Right lobe of liver (tissue), 6 donors: ENCODE measurements at regions not wholly inside any gene's neighbourhood (a gene's known extent, or its start where the extent isn't known, plus 50 kb on each side); places are given as distances from the start of the nearest gene placed in this dataset.
A peak's percentile ranks its signal among the peaks of the same experiment; 100 is the strongest.

Experiments
- ATAC-seq, 4 donors: fragments of 200-7000 bp; cut with Tn5 transposase; one replicate each; pipeline ENCODE4 v1.9.1; 2020; ENCODE audit warnings: mild to moderate bottlenecking in 4 of 4, moderate library complexity in 4 of 4
- DNase-seq, 3 donors: peaks; one replicate each; pipeline ENCODE4 v3.0.0-alpha.2; 2020
- H3K27ac ChIP-seq, 3 donors: fragments of 200-600 bp; one replicate each; pipeline ENCODE4 v1.8.0; 2022
- H3K27me3 ChIP-seq, 2 donors: fragments of 200-600 bp; one replicate each; pipeline ENCODE4 v1.8.0; 2022
- H3K36me3 ChIP-seq, 4 donors: fragments of 200-600 bp; sonication (generic) in 1 of 4; one replicate each; pipeline versions ENCODE4 v1.5.1 to v1.8.0; 2017 to 2022; ENCODE audit warnings: control low read depth in 1 of 4
- H3K4me1 ChIP-seq, 4 donors: fragments of 200-600 bp; sonication (generic) in 1 of 4; one replicate each; pipeline versions ENCODE4 v1.5.1 to v1.8.0; 2017 to 2022; ENCODE audit warnings: control low read depth in 1 of 4
- H3K4me3 ChIP-seq, 3 donors: fragments of 200-600 bp; one replicate each; pipeline ENCODE4 v1.8.0; 2022
- H3K9me3 ChIP-seq, 4 donors: fragments of 200-600 bp; sonication (generic) in 1 of 4; one replicate each; pipeline versions ENCODE4 v1.5.1 to v1.8.0; 2017 to 2022; ENCODE audit warnings: control low read depth in 1 of 4
- CTCF ChIP-seq, 4 donors: fragments of 200-600 bp in 3 of 4; fragments of 450-650 bp in 1 of 4; IDR thresholded peaks; one replicate each; pipeline versions ENCODE4 v1.5.1 to v1.8.0; 2016 to 2022; ENCODE audit warnings: antibody characterized with exemption in 4 of 4, mild to moderate bottlenecking in 2 of 4
- POLR2A ChIP-seq: fragments of 450-650 bp; IDR thresholded peaks from one replicate; pipeline ENCODE4 v1.6.1; 2017; ENCODE audit warnings: antibody characterized with exemption, mild to moderate bottlenecking
- WGBS: methylation state at CpG from one replicate; pipeline ENCODE4 v1.1.6; 2018; ENCODE audit warnings: low coverage, low lambda C conversion rate; ENCODE audit not compliant: insufficient coverage; ENCODE audit errors: missing lambda C conversion rate; 5-methylcytosine and 5-hydroxymethylcytosine counted together
- intact Hi-C, 2 donors: fragments of 100-400 bp; cut with DNase I; formaldehyde crosslinking; loops; one replicate each; pipeline versions ENCODE4 v1.11.2 to v1.14.1; 2022
- donor health status: DM: no; HTN: yes; CAD: no.
- donor health status: DM: no; HTN: no; CAD: no.
- donor health status: DM: no; HTN: no; CAD: no.
- donor health status: DM: no; HTN: yes; CAD: no.
- donor health status: DM: no; HTN: yes; CAD: no.

GRCh38 chr15:63449731-63450130 is 54.7 kb upstream of the USP3 start:
- Histone ChIP-seq H3K9me3 (no peaks in the 10 kb centered on the region), H3K27me3 (no peaks in the 10 kb centered on the region), H3K36me3 (no peaks in the 10 kb centered on the region), H3K27ac (peak overlapping the region; percentile 4 to 71 (median 19)), H3K4me1 (peaks cover 0 to 19% (median 3%) of the 10 kb centered on the region in 4 donors), H3K4me3 (peak overlapping the region in 1 of 3 donors; percentile 33)
- ATAC-seq (peak; percentile 81 to 86 (median 84)), DNase-seq (peak; percentile 66 to 89 (median 87))
- WGBS = 15% methylated on average over 3 of the region's 3 CpGs
- intact Hi-C loops = no loop called here
- TF ChIP-seq CTCF (IDR thresholded peaks at IDR 0.05) (no peak), POLR2A (no peak)

- no peak for DNase-seq
- peak overlapping the region in 2 of 3 donors; percentile 50 to 71 for H3K27ac ChIP-seq
- intact Hi-C loops = no loop called here
Measured at GRCh38 chr15:63450884-63451225, 53.5 kb upstream of the USP3 start.

GRCh38 chr15:63451671-63452315 is 52.6 kb upstream of the USP3 start:
- no peaks in the 10 kb centered on the region for H3K27me3 ChIP-seq
- H3K4me3 ChIP-seq = no peak overlapping the region
- ATAC-seq = no peak
- DNase-seq = no peak
- 87% methylated on average over 4 of the region's 5 CpGs for WGBS
- H3K27ac ChIP-seq = no peak overlapping the region
- no peak for TF ChIP-seq CTCF (IDR thresholded peaks at IDR 0.05)
- no peak for TF ChIP-seq POLR2A
- H3K36me3 ChIP-seq = no peaks in the 10 kb centered on the region
- peaks cover 0 to 13% (median 0%) of the 10 kb centered on the region in 4 donors for H3K4me1 ChIP-seq
- intact Hi-C loops = no loop called here
- no peaks in the 10 kb centered on the region for H3K9me3 ChIP-seq

More at GRCh38 chr15:63450884-63451225, 53.5 kb upstream of the USP3 start:
- Histone ChIP-seq H3K36me3 (no peaks in the 10 kb centered on the region), H3K9me3 (no peaks in the 10 kb centered on the region), H3K4me3 (no peak overlapping the region), H3K4me1 (peaks cover 0 to 13% (median 0%) of the 10 kb centered on the region in 4 donors), H3K27me3 (no peaks in the 10 kb centered on the region)
- no peak for TF ChIP-seq CTCF (IDR thresholded peaks at IDR 0.05)
- TF ChIP-seq POLR2A = no peak
- WGBS = 60% methylated on average over 1 of the region's 9 CpGs
- ATAC-seq = no peak

DNA sequence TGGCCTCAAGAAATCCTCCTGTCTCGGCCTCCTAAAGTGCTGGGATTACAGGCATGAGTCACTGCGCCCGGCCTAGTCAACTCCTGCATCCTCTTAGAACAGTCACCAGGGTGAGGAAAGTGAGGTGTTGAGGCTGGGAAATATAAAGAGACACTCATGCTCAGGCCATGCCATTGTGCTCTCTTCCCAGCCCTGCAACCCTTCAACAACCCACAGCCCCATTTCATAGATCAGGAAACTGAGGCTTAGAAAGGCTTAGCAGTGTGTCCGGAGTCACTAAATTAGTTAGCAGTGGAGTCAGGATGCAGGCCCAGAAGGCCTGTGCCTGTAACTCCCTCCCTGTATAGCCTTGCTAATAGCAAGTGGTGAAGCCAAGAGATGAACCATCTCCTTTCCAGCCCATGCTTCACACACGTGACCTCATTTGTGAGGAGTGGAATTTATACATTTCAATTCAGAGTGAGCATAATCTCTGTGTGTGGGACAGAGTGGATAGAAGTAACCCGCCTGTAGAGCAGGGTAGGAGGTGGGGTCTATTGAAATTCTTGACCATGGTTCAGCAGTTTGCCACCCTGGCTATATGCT is 51.7 kb upstream of the USP3 start:
- ATAC-seq = no peak

More for the DNA sequence above, 51.7 kb upstream of the USP3 start:
- Histone ChIP-seq H3K36me3 (no peaks in the 10 kb centered on the region), H3K27ac (no peak overlapping the region), H3K9me3 (no peaks in the 10 kb centered on the region), H3K4me1 (peaks cover 0 to 13% (median 0%) of the 10 kb centered on the region in 4 donors), H3K4me3 (no peak overlapping the region), H3K27me3 (no peaks in the 10 kb centered on the region)
- TF ChIP-seq POLR2A (no peak), CTCF (IDR thresholded peaks at IDR 0.05) (no peak)
- no peak for DNase-seq
- 94% methylated on average over 5 of the region's 6 CpGs for WGBS
- intact Hi-C loops = no loop called here
